Endothelial cell of umbilical vein (primary cell): ENCODE measurements at regions not wholly inside any gene's neighbourhood (a gene's known extent, or its start where the extent isn't known, plus 50 kb on each side); places are given as distances from the start of the nearest gene placed in this dataset.

Experiments
- CTCF ChIP-seq, 2 donors: IDR thresholded peaks; 1 replicate in 1 of 2; 2 replicates in 1 of 2; pipeline ENCODE4 v1.5.1; 2011; ENCODE audit warnings: low read length in 2 of 2, mild to moderate bottlenecking in 2 of 2, moderate library complexity in 2 of 2, control low read depth in 1 of 2, inconsistent platforms in 1 of 2, low read depth in 1 of 2; ENCODE audit not compliant: insufficient read depth in 1 of 2; ENCODE audit errors: extremely low read depth in 1 of 2
- EZH2 ChIP-seq: IDR thresholded peaks from 2 replicates; pipeline ENCODE4 v1.6.1; 2012; ENCODE audit warnings: borderline replicate concordance, low read depth, mild to moderate bottlenecking, moderate library complexity, low read length, inconsistent platforms; ENCODE audit not compliant: severe bottlenecking
- GATA2 ChIP-seq: IDR thresholded peaks from 2 replicates; pipeline ENCODE4 v1.7.0; 2011; ENCODE audit warnings: low read depth, mild to moderate bottlenecking, moderate library complexity, mixed read lengths, low read length; ENCODE audit not compliant: insufficient read length, insufficient read depth
- JUN ChIP-seq: IDR thresholded peaks from 2 replicates; pipeline ENCODE4 v1.6.1; 2011; ENCODE audit warnings: borderline replicate concordance, low read depth; ENCODE audit not compliant: insufficient read length, insufficient read depth
- MAX ChIP-seq: IDR thresholded peaks from 2 replicates; pipeline ENCODE4 v1.6.1; 2011; ENCODE audit not compliant: insufficient read depth, insufficient read length
- MYC ChIP-seq: IDR thresholded peaks from one replicate; pipeline ENCODE4 v1.6.1; 2011; ENCODE audit warnings: mild to moderate bottlenecking, low read depth, low read length
- POLR2A ChIP-seq: IDR thresholded peaks from 2 replicates; pipeline ENCODE4 v1.6.1; 2012; ENCODE audit warnings: low read depth, mild to moderate bottlenecking, control low read depth, low read length
- POLR2AphosphoS5 ChIP-seq: IDR thresholded peaks from 2 replicates; pipeline ENCODE4 v1.6.1; 2012; ENCODE audit warnings: low read depth, mild to moderate bottlenecking, control low read depth, low read length, moderate library complexity; ENCODE audit not compliant: insufficient read depth

GRCh38 chr2:33777786-33778185 is 178.7 kb upstream of the FAM98A start:
- TF ChIP-seq CTCF (IDR thresholded peaks at IDR 0.05; ENCODE audit: extremely low read depth in 1 of 2, insufficient read depth in 1 of 2, low read depth in 1 of 2, low read length in 2 of 2) (no peak), POLR2A (no peak), EZH2 (no peak), POLR2AphosphoS5 (no peak), JUN (no peak), MAX (no peak), MYC (no peak), GATA2 (no peak)
